Adrenal gland (tissue), 9 donors: ENCODE measurements at regions not wholly inside any gene's neighbourhood (a gene's known extent, or its start where the extent isn't known, plus 50 kb on each side); places are given as distances from the start of the nearest gene placed in this dataset.

Source experiments
- DNase-seq, 7 donors: peaks; one replicate each; pipeline ENCODE4 v3.0.0-alpha.2; 2019 to 2020
- H3K27ac ChIP-seq, 5 donors: fragments of 200-600 bp; sonication (generic) in 4 of 5; 1 replicate in 3 of 5; 2 replicates in 2 of 5; pipeline versions ENCODE4 v1.5.1 to v1.8.0; 2016 to 2020; ENCODE audit warnings: mild to moderate bottlenecking in 1 of 5
- H3K27me3 ChIP-seq: fragments of 200-600 bp; 2 replicates; pipeline ENCODE4 v1.8.0; 2021
- H3K36me3 ChIP-seq, 2 donors: fragments of 200-600 bp; replicated peaks in 1 of 2; 1 replicate in 1 of 2; 2 replicates in 1 of 2; pipeline versions ENCODE4 v1.5.1 to v1.8.0; 2018 to 2022
- H3K4me1 ChIP-seq, 2 donors: fragments of 200-600 bp; replicated peaks in 1 of 2; 1 replicate in 1 of 2; 2 replicates in 1 of 2; pipeline versions ENCODE4 v1.5.1 to v1.8.0; 2018 to 2021
- H3K4me3 ChIP-seq, 4 donors: fragments of 200-600 bp; sonication (generic) in 3 of 4; one replicate each; pipeline ENCODE4 v1.5.1; 2016 to 2018
- H3K9me3 ChIP-seq, 3 donors: fragments of 200-600 bp; sonication (generic) in 1 of 3; replicated peaks in 1 of 3; 1 replicate in 2 of 3; 2 replicates in 1 of 3; pipeline versions ENCODE4 v1.5.1 to v1.8.0; 2016 to 2021
- CTCF ChIP-seq, 6 experiments: fragments of 450-650 bp in 4 of 6; fragments of 200-600 bp in 2 of 6; sonication (generic) in 1 of 6; IDR thresholded peaks; 1 replicate in 5 of 6; 2 replicates in 1 of 6; pipeline versions ENCODE4 v1.5.1 to v1.8.0; 2016 to 2021; ENCODE audit warnings: antibody characterized with exemption in 6 of 6, mild to moderate bottlenecking in 2 of 6, moderate library complexity in 1 of 6
- POLR2A ChIP-seq, 2 donors: fragments of 450-650 bp; IDR thresholded peaks; one replicate each; pipeline ENCODE4 v1.6.1; 2017; ENCODE audit warnings: antibody characterized with exemption in 2 of 2, mild to moderate bottlenecking in 2 of 2, moderate library complexity in 1 of 2
- WGBS, 4 donors: extraction: QIAGEN DNeasy Blood & Tissue Kit in 2 of 4; methylation state at CpG; one replicate each; pipeline versions ENCODE4 v1.1.5 to v1.1.7; 2013 to 2017; 5-methylcytosine and 5-hydroxymethylcytosine counted together
- intact Hi-C, 2 donors: fragments of 100-400 bp; cut with DNase I; formaldehyde crosslinking; loops; one replicate each; pipeline versions ENCODE4 v1.14.1 to v1.15.0; 2022 to 2023
- donor health status: healthy with polysubstance abuse.
- donor health status: Bipolar disorder and iron deficiency.
- donor health status: DM: yes; HTN: yes; CAD: no.
- donor health status: DM: no; HTN: no; CAD: no.
- donor health status: DM: no; HTN: no; CAD: no.

DNA sequence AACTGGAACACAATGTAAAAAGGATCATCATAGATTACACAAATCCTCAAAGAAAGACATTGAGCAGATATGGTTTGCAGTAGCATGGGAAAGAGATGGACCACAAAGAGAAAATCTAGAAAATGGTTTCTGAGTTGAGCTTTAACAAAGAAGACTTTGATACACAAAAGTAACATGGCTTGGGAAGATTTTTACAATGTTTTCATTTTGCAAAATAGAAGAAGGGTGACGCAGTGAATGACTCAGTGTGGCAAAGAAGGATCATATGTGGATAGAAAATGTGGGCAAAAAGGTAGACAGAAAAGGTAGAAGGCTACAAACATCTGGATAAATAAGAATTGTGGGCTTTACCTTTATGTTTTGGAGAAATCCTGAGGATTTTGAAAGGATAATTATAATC is 1220.5 kb downstream of the PCDH17 start:
- WGBS, 4 donors = 0 to 52% (median 0%) methylated on average over 1 of the region's 1 CpG
- no peak for DNase-seq
- no peaks in the 10 kb centered on the region for H3K9me3 ChIP-seq
- TF ChIP-seq CTCF (IDR thresholded peaks at IDR 0.05) (no peak), POLR2A (IDR thresholded peaks at IDR 0.05) (no peak)
- no peak overlapping the region for H3K27ac ChIP-seq
- H3K36me3 ChIP-seq = no peaks in the 10 kb centered on the region
- no peaks in the 10 kb centered on the region for H3K4me1 ChIP-seq
- H3K4me3 ChIP-seq = no peak overlapping the region
- no peaks in the 10 kb centered on the region for H3K27me3 ChIP-seq
- intact Hi-C loops = no loop called here

GRCh38 chr13:58855283-58855682 is 1223.7 kb downstream of the PCDH17 start:
- no peak for TF ChIP-seq CTCF (IDR thresholded peaks at IDR 0.05)
- no peak for TF ChIP-seq POLR2A (IDR thresholded peaks at IDR 0.05)
- no peaks in the 10 kb centered on the region for H3K27me3 ChIP-seq
- intact Hi-C loops = no loop called here
- no peaks in the 10 kb centered on the region for H3K4me1 ChIP-seq
- no peaks in the 10 kb centered on the region for H3K9me3 ChIP-seq
- 27 to 48% (median 47%) methylated on average over 1 of the region's 1 CpG for WGBS, 4 donors
- no peak overlapping the region for H3K27ac ChIP-seq
- no peak overlapping the region for H3K4me3 ChIP-seq
- H3K36me3 ChIP-seq = no peaks in the 10 kb centered on the region
- DNase-seq = no peak

- Histone ChIP-seq H3K36me3 (no peaks in the 10 kb centered on the region), H3K4me1 (no peaks in the 10 kb centered on the region), H3K4me3 (no peak overlapping the region), H3K27ac (no peak overlapping the region), H3K27me3 (no peaks in the 10 kb centered on the region), H3K9me3 (no peaks in the 10 kb centered on the region)
- TF ChIP-seq POLR2A (IDR thresholded peaks at IDR 0.05) (no peak), CTCF (IDR thresholded peaks at IDR 0.05) (no peak)
- DNase-seq = no peak
- 94 to 100% (median 96%) methylated on average over 9 to 37 of the region's 37 CpGs for WGBS, 4 donors
- intact Hi-C loops = no loop called here
Measured at GRCh38 chr13:58858870-58859371, 1227.4 kb downstream of the PCDH17 start.

DNA sequence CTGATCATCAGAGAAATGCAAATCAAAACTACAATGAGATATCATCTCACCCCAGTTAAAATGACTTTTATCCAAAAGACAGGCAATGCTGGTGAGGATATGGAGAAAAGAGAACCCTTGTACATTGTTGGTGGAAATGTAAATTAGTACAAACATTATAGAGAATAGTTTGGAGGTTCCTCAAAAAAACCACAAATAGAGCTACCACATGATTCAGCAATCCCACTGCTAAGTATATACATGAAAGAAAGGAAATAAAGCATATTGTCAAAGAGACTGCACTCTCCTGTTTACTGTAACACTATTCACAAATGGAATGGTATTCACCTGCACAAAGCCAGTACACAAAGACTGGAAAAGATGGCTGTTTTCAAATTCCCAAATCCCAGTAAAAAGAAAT is 1233.7 kb downstream of the PCDH17 start:
- no peaks in the 10 kb centered on the region for H3K36me3 ChIP-seq
- H3K27ac ChIP-seq = no peak overlapping the region
- H3K4me3 ChIP-seq = no peak overlapping the region
- no peaks in the 10 kb centered on the region for H3K27me3 ChIP-seq
- TF ChIP-seq CTCF (IDR thresholded peaks at IDR 0.05) (no peak), POLR2A (IDR thresholded peaks at IDR 0.05) (no peak)
- no peaks in the 10 kb centered on the region for H3K4me1 ChIP-seq
- no peaks in the 10 kb centered on the region for H3K9me3 ChIP-seq
- intact Hi-C loops = no loop called here
- no peak for DNase-seq
